ENCODE measurements at regions not wholly inside any gene's neighbourhood (a gene's known extent, or its start where the extent isn't known, plus 50 kb on each side); places are given as distances from the start of the nearest gene placed in this dataset.

GRCh38 chr2:6759689-6760088, 106.0 kb downstream of the CMPK2 start (continued):
- TF ChIP-seq ZBTB43 (CRISPR knock-in tag; IDR thresholded peaks at IDR 0.05): no peak
- TF ChIP-seq HMGXB4 (CRISPR knock-in tag; IDR thresholded peaks at IDR 0.05): no peak

GRCh38 chr2:6760132-6760531, 105.6 kb downstream of the CMPK2 start:
- Mint-ChIP-seq H3K27me3 (ENCODE audit: low read depth) (peaks cover 6% of the 10 kb centered on the region), H3K4me1 (no peaks in the 10 kb centered on the region), H3K27ac (no peak overlapping the region), H3K9me3 (peaks cover 36% of the 10 kb centered on the region), H3K36me3 (peaks cover 42% of the 10 kb centered on the region), H3K4me3 (no peak overlapping the region)
- POLR2A ChIA-PET: no interaction called here
- ATAC-seq (no peak), DNase-seq (ENCODE audit: low spot score) (no peak)
- CTCF ChIA-PET: no interaction called here
- no peak for TF ChIP-seq ATF6 (CRISPR knock-in tag; IDR thresholded peaks at IDR 0.05)
- TF ChIP-seq ZNF121 (CRISPR knock-in tag; IDR thresholded peaks at IDR 0.05): no peak
- no peak for TF ChIP-seq GTF2I (CRISPR knock-in tag; conservative IDR thresholded peaks at IDR 0.05)

GRCh38 chr2:6764968-6765723, 100.6 kb downstream of the CMPK2 start:
- Mint-ChIP-seq H3K36me3 (peaks cover 42% of the 10 kb centered on the region), H3K9me3 (peaks cover 45% of the 10 kb centered on the region), H3K27ac (no peak overlapping the region), H3K4me1 (no peaks in the 10 kb centered on the region), H3K4me3 (no peak overlapping the region), H3K27me3 (ENCODE audit: low read depth) (peaks cover 6% of the 10 kb centered on the region; the same call in 1 of the 2 replicates)
- peak; percentile 50 for ATAC-seq
- ChIA-PET POLR2A (interaction anchor here (0.6 kb wide), 1 partner anchor 1350 kb away, joined by 3 read pairs; no protein-coding TSS in a partner anchor), CTCF (no interaction called here)
- DNase-seq (ENCODE audit: low spot score): no peak
- no peak for TF ChIP-seq ZNF138 (CRISPR knock-in tag; conservative IDR thresholded peaks at IDR 0.05)
- no peak for TF ChIP-seq MYBL2 (CRISPR knock-in tag; IDR thresholded peaks at IDR 0.05)
- TF ChIP-seq HMGA2 (CRISPR knock-in tag; IDR thresholded peaks at IDR 0.05): no peak
- TF ChIP-seq JAZF1 (CRISPR knock-in tag; IDR thresholded peaks at IDR 0.05): no peak
- no peak for TF ChIP-seq ZNF219 (CRISPR knock-in tag; IDR thresholded peaks at IDR 0.05; ENCODE audit: borderline replicate concordance)
- no peak for TF ChIP-seq SMAD3 (CRISPR knock-in tag; IDR thresholded peaks at IDR 0.05; ENCODE audit: borderline replicate concordance)
- TF ChIP-seq ELF4 (CRISPR knock-in tag; IDR thresholded peaks at IDR 0.05; ENCODE audit: low read depth): no peak
- TF ChIP-seq ZNF512 (CRISPR knock-in tag; IDR thresholded peaks at IDR 0.05; ENCODE audit: borderline replicate concordance): no peak
- TF ChIP-seq RORB (CRISPR knock-in tag; IDR thresholded peaks at IDR 0.05): no peak
- TF ChIP-seq ZSCAN18 (CRISPR knock-in tag; IDR thresholded peaks at IDR 0.05): no peak
- no peak for TF ChIP-seq AR (CRISPR knock-in tag; IDR thresholded peaks at IDR 0.05)
- no peak for TF ChIP-seq USF1 (CRISPR knock-in tag; IDR thresholded peaks at IDR 0.05)
- no peak for TF ChIP-seq JUN (CRISPR knock-in tag; IDR thresholded peaks at IDR 0.05)
- no peak for TF ChIP-seq CDX4 (CRISPR knock-in tag; IDR thresholded peaks at IDR 0.05; ENCODE audit: borderline replicate concordance)
- no peak for TF ChIP-seq NFE2L1 (CRISPR knock-in tag; IDR thresholded peaks at IDR 0.05)
- no peak for TF ChIP-seq CREM (CRISPR knock-in tag; IDR thresholded peaks at IDR 0.05)

Measured in WTC11 (cell line).